ENCODE measurements at regions not wholly inside any gene's neighbourhood (a gene's known extent, or its start where the extent isn't known, plus 50 kb on each side); places are given as distances from the start of the nearest gene placed in this dataset.

- TF ChIP-seq, protein P1, sequence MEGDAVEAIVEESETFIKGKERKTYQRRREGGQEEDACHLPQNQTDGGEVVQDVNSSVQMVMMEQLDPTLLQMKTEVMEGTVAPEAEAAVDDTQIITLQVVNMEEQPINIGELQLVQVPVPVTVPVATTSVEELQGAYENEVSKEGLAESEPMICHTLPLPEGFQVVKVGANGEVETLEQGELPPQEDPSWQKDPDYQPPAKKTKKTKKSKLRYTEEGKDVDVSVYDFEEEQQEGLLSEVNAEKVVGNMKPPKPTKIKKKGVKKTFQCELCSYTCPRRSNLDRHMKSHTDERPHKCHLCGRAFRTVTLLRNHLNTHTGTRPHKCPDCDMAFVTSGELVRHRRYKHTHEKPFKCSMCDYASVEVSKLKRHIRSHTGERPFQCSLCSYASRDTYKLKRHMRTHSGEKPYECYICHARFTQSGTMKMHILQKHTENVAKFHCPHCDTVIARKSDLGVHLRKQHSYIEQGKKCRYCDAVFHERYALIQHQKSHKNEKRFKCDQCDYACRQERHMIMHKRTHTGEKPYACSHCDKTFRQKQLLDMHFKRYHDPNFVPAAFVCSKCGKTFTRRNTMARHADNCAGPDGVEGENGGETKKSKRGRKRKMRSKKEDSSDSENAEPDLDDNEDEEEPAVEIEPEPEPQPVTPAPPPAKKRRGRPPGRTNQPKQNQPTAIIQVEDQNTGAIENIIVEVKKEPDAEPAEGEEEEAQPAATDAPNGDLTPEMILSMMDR (IDR thresholded peaks at IDR 0.05), result no peak
- no peak for TF ChIP-seq POLR2A (IDR thresholded peaks at IDR 0.05)
These were observed 363.7 kb downstream of the LIG4 start for GRCh38 chr13:107851670-107852069.
